Subcutaneous abdominal adipose tissue (tissue), 5 donors: ENCODE measurements at regions not wholly inside any gene's neighbourhood (a gene's known extent, or its start where the extent isn't known, plus 50 kb on each side); places are given as distances from the start of the nearest gene placed in this dataset.
"Not testable (repeated sequence)": the region's sequence is repeated elsewhere in the genome, so short reads cannot be mapped to it uniquely, and the experiment has no call there.

Source experiments
- H3K27ac ChIP-seq: one replicate; pipeline ENCODE4 v1.7.0; 2013; ENCODE audit warnings: low read depth, mild to moderate bottlenecking, inconsistent platforms, low read length, moderate library complexity
- H3K27me3 ChIP-seq, 5 donors: one replicate each; pipeline ENCODE4 v1.7.0; 2013; ENCODE audit warnings: low read length in 5 of 5, inconsistent platforms in 1 of 5; ENCODE audit not compliant: control insufficient read depth in 5 of 5, insufficient read depth in 4 of 5
- H3K36me3 ChIP-seq, 5 donors: one replicate each; pipeline ENCODE4 v1.7.0; 2013; ENCODE audit warnings: low read length in 5 of 5; ENCODE audit not compliant: control insufficient read depth in 5 of 5, insufficient read depth in 5 of 5
- H3K4me1 ChIP-seq, 5 donors: one replicate each; pipeline ENCODE4 v1.7.0; 2013; ENCODE audit warnings: low read length in 5 of 5, mild to moderate bottlenecking in 3 of 5, moderate library complexity in 1 of 5; ENCODE audit not compliant: control insufficient read depth in 5 of 5, insufficient read depth in 5 of 5
- H3K4me3 ChIP-seq, 5 donors: one replicate each; pipeline ENCODE4 v1.7.0; 2013; ENCODE audit warnings: low read length in 5 of 5, low read depth in 1 of 5
- H3K9ac ChIP-seq, 5 donors: one replicate each; pipeline ENCODE4 v1.7.0; 2013; ENCODE audit warnings: low read length in 5 of 5, mild to moderate bottlenecking in 4 of 5, moderate library complexity in 3 of 5
- H3K9me3 ChIP-seq, 5 donors: one replicate each; pipeline ENCODE4 v1.7.0; 2013; ENCODE audit warnings: low read length in 5 of 5; ENCODE audit not compliant: control insufficient read depth in 5 of 5
- donor health status: healthy.
- donor health status: healthy.
- donor health status: healthy.
- donor health status: healthy.
- donor health status: healthy.

DNA sequence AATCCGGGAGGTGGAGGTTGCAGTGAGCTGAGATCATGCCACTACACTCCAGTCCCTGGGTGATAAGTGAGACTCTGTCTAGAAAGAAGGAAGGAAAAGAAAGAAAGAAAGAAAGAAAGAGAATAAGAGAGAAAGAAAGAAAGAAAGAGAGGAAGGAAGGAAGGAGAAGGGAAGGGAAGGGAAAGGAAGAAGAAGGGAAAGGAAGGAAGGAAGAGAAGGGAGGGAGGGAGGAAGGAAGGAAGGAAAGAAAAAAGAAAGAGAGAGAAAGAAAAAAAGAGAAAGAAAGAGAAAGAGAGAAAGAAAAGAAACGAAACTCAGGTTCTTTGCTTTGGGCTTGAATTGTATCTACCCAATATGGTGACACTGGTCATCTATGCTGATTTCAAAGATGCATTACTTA lies 102.3 kb upstream of the GATA6 start:
- no peak overlapping the region for H3K9ac ChIP-seq
- no peaks in the 10 kb centered on the region for H3K4me1 ChIP-seq
- no peaks in the 10 kb centered on the region for H3K9me3 ChIP-seq
- H3K27me3 ChIP-seq: peaks cover 0 to 3% (median 0%) of the 10 kb centered on the region in 5 donors
- H3K4me3 ChIP-seq: no peak overlapping the region
- H3K36me3 ChIP-seq: no peaks in the 10 kb centered on the region
- H3K27ac ChIP-seq: no peak overlapping the region

DNA sequence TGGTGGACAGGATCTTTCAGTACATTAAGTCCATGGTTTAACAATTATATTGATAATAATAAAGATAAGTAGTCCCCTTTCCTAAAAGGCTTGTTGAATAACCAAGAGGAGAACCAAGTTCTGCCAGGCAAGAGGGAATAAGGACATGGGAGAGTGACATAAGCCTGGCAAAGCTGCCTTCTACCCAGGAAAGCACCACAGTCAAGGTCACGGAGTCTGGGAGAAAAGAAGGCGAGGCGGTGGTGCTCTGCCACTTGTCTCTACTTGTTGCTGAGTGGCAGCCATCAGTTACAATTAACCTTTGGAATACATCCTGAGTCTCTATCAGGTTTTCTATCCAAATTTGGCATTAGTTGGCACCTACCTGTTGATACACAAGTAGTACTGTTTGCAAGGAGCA lies 101.7 kb upstream of the GATA6 start:
- no peak overlapping the region for H3K27ac ChIP-seq
- no peaks in the 10 kb centered on the region for H3K4me1 ChIP-seq
- H3K9ac ChIP-seq: no peak overlapping the region
- no peak overlapping the region for H3K4me3 ChIP-seq
- peaks cover 0 to 3% (median 0%) of the 10 kb centered on the region in 5 donors for H3K27me3 ChIP-seq
- no peaks in the 10 kb centered on the region for H3K9me3 ChIP-seq
- H3K36me3 ChIP-seq: no peaks in the 10 kb centered on the region

DNA sequence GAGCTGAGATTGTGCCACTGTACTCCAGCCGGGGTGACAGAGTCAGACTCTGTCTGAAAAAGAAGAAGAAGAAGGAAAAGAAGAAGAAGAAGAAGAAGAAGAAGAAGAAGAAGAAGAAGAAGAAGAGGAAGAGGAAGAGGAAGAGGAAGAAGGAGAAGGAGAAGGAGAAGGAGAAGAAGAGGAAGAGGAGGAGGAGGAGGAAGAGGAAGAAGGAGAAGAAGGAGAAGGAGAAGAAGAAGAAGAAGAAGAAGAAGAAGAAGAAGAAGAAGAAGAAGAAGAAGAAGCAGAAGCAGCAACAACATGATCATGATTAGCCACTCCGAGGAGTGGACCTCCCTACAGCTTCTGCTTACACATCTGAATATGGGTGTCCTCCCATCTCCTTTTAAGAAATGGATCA lies 100.6 kb upstream of the GATA6 start:
- H3K9me3 ChIP-seq, H3K36me3 ChIP-seq, H3K27me3 ChIP-seq, H3K9ac ChIP-seq, H3K27ac ChIP-seq, H3K4me1 ChIP-seq, H3K4me3 ChIP-seq: not testable (repeated sequence)

DNA sequence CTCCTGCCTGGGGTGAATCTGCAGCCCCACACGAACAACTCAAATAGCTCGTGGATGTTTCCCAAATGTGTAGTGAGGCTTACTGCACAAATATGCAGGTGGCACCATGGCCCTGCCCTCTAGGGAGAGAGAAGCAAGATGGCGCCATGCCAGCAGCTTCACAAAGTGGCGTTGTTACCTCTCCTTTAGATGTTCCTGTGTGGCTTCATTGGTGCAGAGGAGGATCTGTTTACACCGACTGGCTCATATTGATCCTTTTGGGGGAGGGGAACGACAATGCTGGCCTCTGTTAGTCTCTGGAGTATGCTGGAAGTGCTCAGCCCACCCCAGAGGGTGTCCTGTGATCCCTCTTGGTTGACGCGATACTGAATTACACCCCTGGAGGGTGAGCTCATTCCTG lies 99.5 kb upstream of the GATA6 start:
- Histone ChIP-seq H3K4me3 (no peak overlapping the region), H3K9me3 (no peaks in the 10 kb centered on the region), H3K9ac (no peak overlapping the region), H3K27ac (no peak overlapping the region), H3K4me1 (no peaks in the 10 kb centered on the region), H3K36me3 (no peaks in the 10 kb centered on the region), H3K27me3 (peaks cover 0 to 3% (median 0%) of the 10 kb centered on the region in 5 donors)

DNA sequence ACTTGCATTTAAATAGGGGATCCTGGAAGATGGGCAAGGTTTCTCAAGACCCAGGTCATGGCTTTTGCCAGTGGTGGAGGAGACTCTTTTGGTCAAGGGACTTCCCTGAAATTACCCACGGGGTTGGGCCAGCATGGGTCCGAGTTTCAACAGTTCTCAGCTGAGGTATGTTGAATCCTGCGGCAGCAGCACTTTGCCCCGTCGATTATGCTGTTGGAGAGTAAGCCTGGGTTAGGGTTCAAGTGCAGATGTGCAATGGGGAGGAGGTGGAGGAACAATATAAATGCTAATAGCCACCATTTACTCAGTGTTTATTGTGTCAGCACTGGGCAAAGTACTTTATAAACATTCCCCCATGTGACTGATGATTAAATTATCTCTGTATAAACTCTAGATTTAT lies 96.0 kb upstream of the GATA6 start:
- Histone ChIP-seq H3K27ac (no peak overlapping the region), H3K36me3 (no peaks in the 10 kb centered on the region), H3K27me3 (no peaks in the 10 kb centered on the region), H3K9ac (no peak overlapping the region), H3K9me3 (no peaks in the 10 kb centered on the region), H3K4me3 (no peak overlapping the region), H3K4me1 (no peaks in the 10 kb centered on the region)

DNA sequence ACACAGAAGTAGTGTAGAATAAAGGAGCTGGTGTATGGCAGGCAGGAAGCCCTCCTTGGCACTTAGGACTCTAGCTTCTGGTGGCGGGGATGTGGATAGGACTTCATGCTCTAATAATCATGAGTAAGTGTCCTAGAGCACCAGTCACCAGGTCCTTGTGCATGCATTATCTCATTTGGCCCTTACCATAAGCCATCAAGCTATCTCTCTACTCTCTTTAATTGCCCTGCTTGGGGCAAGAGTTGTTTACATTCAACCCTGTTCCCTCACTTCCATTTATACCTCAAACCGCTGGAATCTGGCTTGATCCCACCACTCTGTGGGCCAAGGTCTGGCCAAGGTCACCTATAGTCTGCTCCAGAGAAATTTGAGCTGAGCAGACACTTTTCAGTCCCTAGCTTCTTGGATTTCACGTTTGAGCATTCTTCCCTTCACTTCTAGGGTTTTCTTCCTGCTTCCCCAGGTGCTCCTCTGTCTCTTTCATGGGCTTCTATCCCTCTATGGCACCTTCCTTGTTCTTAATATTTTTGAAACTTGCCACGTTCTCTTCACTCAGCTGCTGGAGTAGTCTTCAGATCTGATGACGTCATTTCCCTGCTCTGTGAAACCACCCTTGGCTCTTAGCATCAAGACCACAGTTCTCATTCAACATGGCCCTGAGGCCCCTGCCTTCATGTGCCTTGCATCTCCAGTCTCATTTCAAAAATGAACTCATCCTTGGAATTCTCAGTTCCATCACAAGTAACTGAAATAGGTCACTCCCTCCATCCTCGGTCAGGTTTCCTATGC lies 94.9 kb upstream of the GATA6 start:
- Histone ChIP-seq H3K4me1 (no peaks in the 10 kb centered on the region), H3K36me3 (no peaks in the 10 kb centered on the region), H3K9ac (no peak overlapping the region), H3K27me3 (no peaks in the 10 kb centered on the region), H3K4me3 (no peak overlapping the region), H3K9me3 (no peaks in the 10 kb centered on the region), H3K27ac (no peak overlapping the region)

DNA sequence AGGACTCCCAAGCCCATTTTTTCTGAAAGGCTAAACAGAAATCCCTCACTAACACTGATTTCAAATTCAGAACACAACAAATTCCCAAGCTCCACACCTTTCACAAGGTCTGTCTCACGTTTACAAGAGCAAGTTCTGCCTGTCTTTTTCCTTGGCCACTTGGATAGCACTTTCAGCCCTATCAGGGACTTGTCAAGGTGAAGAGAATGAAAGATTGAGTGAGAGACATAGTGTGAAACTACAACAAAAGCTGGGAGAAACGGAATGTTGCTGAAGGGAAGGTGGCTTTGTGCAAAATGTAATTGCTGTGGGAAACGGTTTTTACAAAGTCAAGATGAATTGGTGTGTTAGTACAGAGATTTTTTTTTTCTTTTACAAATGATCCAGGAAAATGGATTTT lies 89.4 kb upstream of the GATA6 start:
- H3K9ac ChIP-seq: no peak overlapping the region
- H3K36me3 ChIP-seq: no peaks in the 10 kb centered on the region
- H3K27me3 ChIP-seq: no peaks in the 10 kb centered on the region
- H3K9me3 ChIP-seq: no peaks in the 10 kb centered on the region
- H3K4me3 ChIP-seq: no peak overlapping the region
- no peaks in the 10 kb centered on the region for H3K4me1 ChIP-seq
- no peak overlapping the region for H3K27ac ChIP-seq

DNA sequence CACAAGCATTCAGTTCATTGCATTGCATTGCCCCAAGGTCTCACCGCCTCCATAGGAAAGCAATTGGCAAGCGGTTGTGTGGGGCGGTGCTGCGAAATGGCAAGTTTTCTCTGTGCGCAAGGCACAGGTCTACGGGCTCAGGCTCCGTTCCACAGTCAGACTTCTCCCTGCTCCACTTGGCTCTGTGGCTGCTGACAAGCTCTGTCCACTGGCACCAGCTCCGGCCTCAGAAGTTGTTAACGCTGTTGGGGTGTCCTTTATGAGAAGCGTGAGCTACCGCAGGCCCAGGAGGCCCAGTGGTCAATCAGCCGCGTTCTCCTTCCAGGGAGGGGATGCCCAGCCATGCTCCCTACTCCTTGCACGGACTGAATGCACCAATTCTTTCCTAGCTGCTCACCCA lies 87.0 kb upstream of the GATA6 start:
- no peak overlapping the region for H3K9ac ChIP-seq
- no peak overlapping the region for H3K27ac ChIP-seq
- no peaks in the 10 kb centered on the region for H3K4me1 ChIP-seq
- H3K36me3 ChIP-seq: no peaks in the 10 kb centered on the region
- no peaks in the 10 kb centered on the region for H3K9me3 ChIP-seq
- no peaks in the 10 kb centered on the region for H3K27me3 ChIP-seq
- H3K4me3 ChIP-seq: no peak overlapping the region

DNA sequence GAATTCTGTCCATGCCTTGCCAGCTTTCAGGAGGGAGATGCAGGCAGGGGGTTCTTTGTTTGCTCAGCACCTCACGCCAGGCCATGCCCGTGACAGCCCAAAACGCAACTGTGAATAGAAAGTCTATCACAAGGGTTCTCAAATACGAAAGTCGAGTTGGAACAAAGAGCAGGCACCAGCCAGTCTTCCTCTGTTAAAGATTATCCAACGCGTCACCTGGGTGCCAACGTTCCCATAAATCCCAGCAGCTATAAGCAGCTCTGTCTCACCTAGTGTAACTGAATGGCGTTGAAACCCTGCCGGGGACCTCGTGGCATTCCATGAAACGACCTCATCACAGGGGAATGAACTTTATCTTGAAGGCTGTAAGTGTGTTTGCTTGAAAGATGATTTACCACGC lies 84.8 kb upstream of the GATA6 start:
- Histone ChIP-seq H3K36me3 (no peaks in the 10 kb centered on the region), H3K4me1 (no peaks in the 10 kb centered on the region), H3K9me3 (no peaks in the 10 kb centered on the region), H3K4me3 (no peak overlapping the region), H3K9ac (no peak overlapping the region), H3K27ac (no peak overlapping the region), H3K27me3 (no peaks in the 10 kb centered on the region)

DNA sequence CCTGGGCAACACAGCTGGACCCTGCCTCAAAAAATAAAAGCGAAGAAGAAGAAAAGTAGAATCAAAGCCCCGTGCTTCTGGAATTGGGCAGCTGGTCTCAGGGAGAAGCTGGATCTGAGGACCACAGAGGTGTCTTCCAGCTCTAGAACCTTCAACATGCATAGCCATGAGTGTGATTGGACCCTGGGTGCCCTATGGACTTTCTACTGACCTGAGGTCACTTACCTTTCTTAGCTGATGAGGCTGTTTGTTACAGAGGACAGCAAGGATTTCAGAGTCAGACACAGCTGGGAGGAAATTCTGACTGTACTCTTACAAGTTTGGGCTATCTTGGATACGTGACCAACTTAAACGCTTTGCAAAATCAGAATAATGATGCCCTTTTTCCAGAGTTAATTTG lies 82.4 kb upstream of the GATA6 start:
- Histone ChIP-seq H3K9me3 (no peaks in the 10 kb centered on the region), H3K27me3 (no peaks in the 10 kb centered on the region), H3K4me3 (no peak overlapping the region), H3K27ac (no peak overlapping the region), H3K36me3 (no peaks in the 10 kb centered on the region), H3K4me1 (no peaks in the 10 kb centered on the region), H3K9ac (no peak overlapping the region)
